NCI-H2107 treated with DMSO at 0.1 percent for 48 hours (cell line): ENCODE measurements at regions not wholly inside any gene's neighbourhood (a gene's known extent, or its start where the extent isn't known, plus 50 kb on each side); places are given as distances from the start of the nearest gene placed in this dataset.

Experiments used
- DNase-seq: peaks from one replicate; lab custom pipeline; 2025; ENCODE audit not compliant: unreplicated experiment; lab: John Stamatoyannopoulos, UW

GRCh38 chr14:101200650-101201516, 297.4 kb upstream of the RTL1 start:
- DNase-seq, result no peak

GRCh38 chr14:101201535-101202151, 298.1 kb upstream of the RTL1 start:
- DNase-seq, result no peak

GRCh38 chr14:101202627-101203404, 299.3 kb upstream of the RTL1 start:
- DNase-seq, result no peak

- no peak for DNase-seq
Observed at GRCh38 chr14:101206556-101206955, 303.0 kb upstream of the RTL1 start.

GRCh38 chr14:101207041-101207440, 303.5 kb upstream of the RTL1 start:
- DNase-seq, result no peak

GRCh38 chr14:101207897-101208296, 304.4 kb upstream of the RTL1 start:
- DNase-seq, result no peak

GRCh38 chr14:101209594-101209993, 306.1 kb upstream of the RTL1 start:
- DNase-seq, result no peak

- DNase-seq, result no peak
Observed at GRCh38 chr14:101215266-101215665, 311.7 kb upstream of the RTL1 start.

- DNase-seq, result no peak
Observed at GRCh38 chr14:101215927-101216326, 312.4 kb upstream of the RTL1 start.

- DNase-seq, result no peak
Observed at GRCh38 chr14:101216366-101217079, 313.0 kb upstream of the RTL1 start.

GRCh38 chr14:101217080-101217463, 313.6 kb upstream of the RTL1 start:
- no peak for DNase-seq

- DNase-seq, result no peak
Observed at GRCh38 chr14:101217616-101218371, 314.3 kb upstream of the RTL1 start.

GRCh38 chr14:101219896-101220703, 316.6 kb upstream of the RTL1 start:
- DNase-seq, result no peak

GRCh38 chr14:101220921-101221510, 317.5 kb upstream of the RTL1 start:
- no peak for DNase-seq

GRCh38 chr14:101221549-101222160, 318.1 kb upstream of the RTL1 start:
- DNase-seq, result no peak

- no peak for DNase-seq
Observed at GRCh38 chr14:101222362-101223070, 319.0 kb upstream of the RTL1 start.

GRCh38 chr14:101223127-101223526, 319.6 kb upstream of the RTL1 start:
- DNase-seq, result peak; percentile 82

- no peak for DNase-seq
Observed at GRCh38 chr14:101223561-101224162, 320.1 kb upstream of the RTL1 start.
